Nephron progenitor cell (in vitro differentiated cells): ENCODE measurements at regions not wholly inside any gene's neighbourhood (a gene's known extent, or its start where the extent isn't known, plus 50 kb on each side); places are given as distances from the start of the nearest gene placed in this dataset.
"Not testable (repeated sequence)": the region's sequence is repeated elsewhere in the genome, so short reads cannot be mapped to it uniquely, and the experiment has no call there.

Experiments
- DNase-seq: peaks from one replicate; pipeline ENCODE4 v3.0.0; 2021
- H3K27ac Mint-ChIP-seq: 2 replicates; pipeline ENCODE4 v1.8.0; 2021; ENCODE audit warnings: mild to moderate bottlenecking, moderate library complexity, mixed read lengths
- H3K27me3 Mint-ChIP-seq: 2 replicates; pipeline ENCODE4 v1.8.0; 2021; ENCODE audit warnings: mild to moderate bottlenecking, low read depth, mixed read lengths; ENCODE audit not compliant: poor library complexity
- H3K36me3 Mint-ChIP-seq: 2 replicates; pipeline ENCODE4 v1.8.0; 2021; ENCODE audit warnings: low read depth, mixed read lengths
- H3K4me1 Mint-ChIP-seq: 2 replicates; pipeline ENCODE4 v1.8.0; 2021; ENCODE audit warnings: mixed read lengths
- H3K4me3 Mint-ChIP-seq: 2 replicates; pipeline ENCODE4 v1.8.0; 2021; ENCODE audit warnings: mild to moderate bottlenecking, moderate library complexity, mixed read lengths
- H3K9me3 Mint-ChIP-seq: 2 replicates; pipeline ENCODE4 v1.8.0; 2021; ENCODE audit warnings: mild to moderate bottlenecking, moderate library complexity, mixed read lengths
- TF ChIP-seq, protein P1 (sequence below): fragments of 200-600 bp; sonication (generic); IDR thresholded peaks from 2 replicates; pipeline ENCODE4 v1.5.0; 2021; ENCODE audit warnings: antibody characterized with exemption

DNA sequence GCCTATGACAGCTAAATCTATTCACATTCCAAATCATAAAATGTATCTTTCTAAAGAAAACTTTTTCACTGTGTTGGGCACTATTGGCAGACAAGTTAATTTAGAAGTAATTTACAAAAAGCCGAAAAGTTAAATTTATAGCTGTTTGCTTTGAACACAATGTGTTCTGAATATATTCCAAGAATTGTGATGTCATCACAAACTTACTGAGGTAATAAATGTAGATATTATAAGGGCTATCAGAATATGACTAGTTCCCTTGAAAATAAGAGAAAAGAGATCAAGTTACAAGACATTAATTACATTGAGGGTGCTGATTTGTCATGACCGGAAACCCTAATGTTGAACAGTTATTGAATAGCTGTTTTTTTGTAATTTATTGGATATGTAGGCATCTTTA lies 153.9 kb upstream of the SCN7A start:
- Mint-ChIP-seq H3K4me3 (no peak overlapping the region), H3K27ac (no peak overlapping the region), H3K36me3 (no peaks in the 10 kb centered on the region), H3K9me3 (no peaks in the 10 kb centered on the region), H3K27me3 (no peaks in the 10 kb centered on the region), H3K4me1 (no peaks in the 10 kb centered on the region)
- TF ChIP-seq, protein P1, sequence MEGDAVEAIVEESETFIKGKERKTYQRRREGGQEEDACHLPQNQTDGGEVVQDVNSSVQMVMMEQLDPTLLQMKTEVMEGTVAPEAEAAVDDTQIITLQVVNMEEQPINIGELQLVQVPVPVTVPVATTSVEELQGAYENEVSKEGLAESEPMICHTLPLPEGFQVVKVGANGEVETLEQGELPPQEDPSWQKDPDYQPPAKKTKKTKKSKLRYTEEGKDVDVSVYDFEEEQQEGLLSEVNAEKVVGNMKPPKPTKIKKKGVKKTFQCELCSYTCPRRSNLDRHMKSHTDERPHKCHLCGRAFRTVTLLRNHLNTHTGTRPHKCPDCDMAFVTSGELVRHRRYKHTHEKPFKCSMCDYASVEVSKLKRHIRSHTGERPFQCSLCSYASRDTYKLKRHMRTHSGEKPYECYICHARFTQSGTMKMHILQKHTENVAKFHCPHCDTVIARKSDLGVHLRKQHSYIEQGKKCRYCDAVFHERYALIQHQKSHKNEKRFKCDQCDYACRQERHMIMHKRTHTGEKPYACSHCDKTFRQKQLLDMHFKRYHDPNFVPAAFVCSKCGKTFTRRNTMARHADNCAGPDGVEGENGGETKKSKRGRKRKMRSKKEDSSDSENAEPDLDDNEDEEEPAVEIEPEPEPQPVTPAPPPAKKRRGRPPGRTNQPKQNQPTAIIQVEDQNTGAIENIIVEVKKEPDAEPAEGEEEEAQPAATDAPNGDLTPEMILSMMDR, result no peak
- DNase-seq, result no peak

DNA sequence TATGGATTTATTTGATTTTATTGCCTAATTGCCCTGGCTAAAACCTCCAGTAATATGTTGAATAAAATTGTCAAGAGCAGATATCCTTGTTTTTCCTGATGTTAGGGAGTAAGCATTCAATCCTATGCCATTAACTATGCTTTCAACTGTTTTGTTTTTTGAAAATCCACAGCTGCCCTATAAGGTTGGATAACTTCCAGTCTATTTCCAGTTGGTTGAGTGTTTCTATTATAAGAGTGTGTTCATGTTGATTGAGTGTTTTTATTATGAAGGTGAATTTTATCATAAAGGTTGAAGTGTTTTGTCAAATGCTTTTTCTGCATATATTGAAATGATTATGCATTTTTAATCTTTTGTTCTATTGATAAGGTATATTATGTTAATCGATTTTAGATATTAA lies 149.9 kb upstream of the SCN7A start:
- TF ChIP-seq, protein P1, result no peak
- Mint-ChIP-seq H3K36me3 (no peaks in the 10 kb centered on the region), H3K27me3 (no peaks in the 10 kb centered on the region), H3K4me1 (no peaks in the 10 kb centered on the region), H3K27ac (no peak overlapping the region), H3K4me3 (no peak overlapping the region), H3K9me3 (peaks cover 5% of the 10 kb centered on the region)
- no peak for DNase-seq

DNA sequence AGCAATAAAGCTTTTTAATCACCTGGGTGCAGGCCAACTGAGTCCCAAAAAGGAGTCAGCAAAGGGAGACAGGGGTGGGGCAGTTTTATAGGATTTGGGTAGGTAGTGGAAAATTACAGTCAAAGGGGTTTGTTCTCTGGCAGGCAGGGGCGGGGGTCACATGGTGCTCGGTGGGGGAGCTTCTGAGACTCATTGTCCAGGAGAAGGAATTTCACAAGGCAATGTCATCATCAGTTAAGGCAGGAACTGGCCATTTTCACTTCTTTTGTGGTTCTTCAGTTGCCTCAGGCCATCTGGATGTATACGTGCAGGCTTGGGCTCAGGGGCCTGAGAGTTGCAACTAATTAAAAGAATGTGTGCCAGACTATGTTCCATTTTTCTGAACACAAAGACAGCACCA lies 147.5 kb upstream of the SCN7A start:
- H3K27me3 Mint-ChIP-seq, H3K27ac Mint-ChIP-seq, DNase-seq, H3K9me3 Mint-ChIP-seq, H3K4me3 Mint-ChIP-seq, H3K36me3 Mint-ChIP-seq, H3K4me1 Mint-ChIP-seq: not testable (repeated sequence)

DNA sequence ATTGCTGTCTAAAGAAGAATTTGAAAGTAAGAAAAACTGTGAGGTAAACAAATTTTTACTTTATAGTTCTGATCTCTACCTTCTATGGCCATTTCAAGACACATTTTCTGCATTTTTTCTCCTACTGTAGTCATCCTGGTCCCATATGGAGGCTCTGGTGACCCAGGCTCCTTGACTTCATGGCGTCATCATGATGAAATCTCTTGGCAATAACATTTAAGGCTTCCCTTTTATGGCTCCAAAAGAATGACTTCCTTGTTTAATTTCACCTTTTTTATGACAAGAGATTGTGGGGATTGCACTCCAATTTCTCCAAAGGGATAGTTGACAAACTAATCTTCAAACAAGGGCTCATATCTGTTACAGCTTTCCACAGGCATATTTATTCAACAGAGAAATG lies 143.0 kb upstream of the SCN7A start:
- TF ChIP-seq, protein P1, result no peak
- Mint-ChIP-seq H3K27me3 (no peaks in the 10 kb centered on the region), H3K4me1 (peaks cover 17% of the 10 kb centered on the region), H3K27ac (no peak overlapping the region), H3K36me3 (no peaks in the 10 kb centered on the region), H3K4me3 (no peak overlapping the region), H3K9me3 (peaks cover 5% of the 10 kb centered on the region)
- no peak for DNase-seq

DNA sequence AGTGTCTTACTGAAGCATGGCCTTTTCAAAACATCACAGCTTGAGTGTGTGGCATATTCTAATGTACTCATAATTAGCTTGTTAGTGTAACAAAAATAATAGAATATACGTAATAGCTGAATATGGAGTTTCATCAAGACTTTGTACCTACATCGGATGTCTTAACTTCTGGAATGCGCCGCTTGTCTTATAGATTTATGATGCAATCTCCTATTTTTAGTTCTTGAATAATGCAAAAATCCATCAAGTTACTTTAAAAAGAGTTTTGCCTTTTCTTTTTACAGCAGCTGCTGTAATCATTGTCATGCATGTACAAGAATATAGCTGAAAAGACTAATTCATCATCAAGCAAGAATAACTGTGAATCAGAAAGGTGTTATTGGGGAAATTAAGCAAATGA lies 140.7 kb upstream of the SCN7A start:
- no peaks in the 10 kb centered on the region for H3K9me3 Mint-ChIP-seq
- H3K27me3 Mint-ChIP-seq, result no peaks in the 10 kb centered on the region
- H3K36me3 Mint-ChIP-seq, result no peaks in the 10 kb centered on the region
- no peak overlapping the region for H3K27ac Mint-ChIP-seq
- TF ChIP-seq, protein P1, result no peak
- peaks cover 17% of the 10 kb centered on the region for H3K4me1 Mint-ChIP-seq
- H3K4me3 Mint-ChIP-seq, result no peak overlapping the region
- no peak for DNase-seq

DNA sequence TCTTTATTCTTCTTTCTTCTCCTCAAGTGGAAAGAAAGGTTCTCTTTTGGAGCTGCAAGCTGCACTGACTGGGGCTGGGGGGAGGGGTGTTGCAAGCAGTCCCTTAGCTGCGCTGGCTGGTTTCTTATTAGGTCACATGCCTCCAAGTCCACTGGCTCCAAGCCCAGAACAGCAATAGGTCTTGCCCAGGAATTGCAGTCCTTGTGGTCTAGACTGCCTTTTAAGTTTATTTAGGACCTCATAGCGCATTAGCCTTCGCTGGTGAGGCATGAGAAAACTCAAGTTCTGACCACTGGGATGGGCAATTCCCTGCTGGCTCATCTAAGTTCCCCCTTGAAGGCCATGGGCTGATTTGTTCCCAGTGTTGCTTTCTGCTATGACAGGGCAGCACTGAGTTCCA lies 138.6 kb upstream of the SCN7A start:
- Mint-ChIP-seq H3K9me3 (no peaks in the 10 kb centered on the region), H3K4me3 (no peak overlapping the region), H3K27me3 (peaks cover 3% of the 10 kb centered on the region), H3K36me3 (no peaks in the 10 kb centered on the region), H3K4me1 (peaks cover 17% of the 10 kb centered on the region), H3K27ac (peak overlapping the region; percentile 75)
- no peak for DNase-seq
- TF ChIP-seq, protein P1, result no peak
